Parathyroid adenoma (tissue), 2 donors: ENCODE measurements at regions not wholly inside any gene's neighbourhood (a gene's known extent, or its start where the extent isn't known, plus 50 kb on each side); places are given as distances from the start of the nearest gene placed in this dataset.

Experiments
- H2AFZ ChIP-seq: fragments of 300-600 bp; sonication (generic); one replicate; pipeline ENCODE4 v1.7.0; 2017; ENCODE audit warnings: antibody characterized with exemption, mild to moderate bottlenecking
- H3K27ac ChIP-seq: fragments of 300-600 bp; sonication (generic); one replicate; pipeline ENCODE4 v1.7.0; 2017
- H3K27me3 ChIP-seq: fragments of 300-600 bp; sonication (generic); one replicate; pipeline ENCODE4 v1.7.0; 2017; ENCODE audit warnings: low read length; ENCODE audit not compliant: control insufficient read depth, insufficient read depth
- H3K36me3 ChIP-seq: fragments of 300-600 bp; sonication (generic); one replicate; pipeline ENCODE4 v1.7.0; 2017; ENCODE audit warnings: low read length; ENCODE audit not compliant: control insufficient read depth, insufficient read depth
- H3K4me1 ChIP-seq: fragments of 300-600 bp; sonication (generic); one replicate; pipeline ENCODE4 v1.7.0; 2017; ENCODE audit warnings: control low read depth
- H3K4me2 ChIP-seq: fragments of 300-600 bp; sonication (generic); one replicate; pipeline ENCODE4 v1.7.0; 2017; ENCODE audit warnings: low read length
- H3K4me3 ChIP-seq: fragments of 300-600 bp; sonication (generic); one replicate; pipeline ENCODE4 v1.7.0; 2017; ENCODE audit warnings: low read depth, low read length
- H3K79me2 ChIP-seq: fragments of 300-600 bp; sonication (generic); one replicate; pipeline ENCODE4 v1.7.0; 2017; ENCODE audit warnings: control low read depth
- H3K9ac ChIP-seq: fragments of 300-600 bp; sonication (generic); one replicate; pipeline ENCODE4 v1.7.0; 2017; ENCODE audit warnings: mild to moderate bottlenecking
- H3K9me3 ChIP-seq: fragments of 300-600 bp; sonication (generic); one replicate; pipeline ENCODE4 v1.7.0; 2017; ENCODE audit warnings: low read length; ENCODE audit not compliant: control insufficient read depth
- TF ChIP-seq, protein P1 (sequence below): fragments of 300-600 bp; sonication (generic); IDR thresholded peaks from one replicate; pipeline ENCODE4 v1.7.0; 2017; ENCODE audit warnings: antibody characterized with exemption, mild to moderate bottlenecking
- donor health status: primary hyperparathyroidism.

- no peak overlapping the region for H3K4me3 ChIP-seq
- no peak overlapping the region for H3K4me2 ChIP-seq
- H3K9ac ChIP-seq: no peak overlapping the region
- no peak overlapping the region for H2AFZ ChIP-seq
- no peaks in the 10 kb centered on the region for H3K36me3 ChIP-seq
- H3K9me3 ChIP-seq: no peaks in the 10 kb centered on the region
- H3K27ac ChIP-seq: no peak overlapping the region
- H3K79me2 ChIP-seq: no peaks in the 10 kb centered on the region
- H3K27me3 ChIP-seq: no peaks in the 10 kb centered on the region
- no peaks in the 10 kb centered on the region for H3K4me1 ChIP-seq
- TF ChIP-seq, protein P1, sequence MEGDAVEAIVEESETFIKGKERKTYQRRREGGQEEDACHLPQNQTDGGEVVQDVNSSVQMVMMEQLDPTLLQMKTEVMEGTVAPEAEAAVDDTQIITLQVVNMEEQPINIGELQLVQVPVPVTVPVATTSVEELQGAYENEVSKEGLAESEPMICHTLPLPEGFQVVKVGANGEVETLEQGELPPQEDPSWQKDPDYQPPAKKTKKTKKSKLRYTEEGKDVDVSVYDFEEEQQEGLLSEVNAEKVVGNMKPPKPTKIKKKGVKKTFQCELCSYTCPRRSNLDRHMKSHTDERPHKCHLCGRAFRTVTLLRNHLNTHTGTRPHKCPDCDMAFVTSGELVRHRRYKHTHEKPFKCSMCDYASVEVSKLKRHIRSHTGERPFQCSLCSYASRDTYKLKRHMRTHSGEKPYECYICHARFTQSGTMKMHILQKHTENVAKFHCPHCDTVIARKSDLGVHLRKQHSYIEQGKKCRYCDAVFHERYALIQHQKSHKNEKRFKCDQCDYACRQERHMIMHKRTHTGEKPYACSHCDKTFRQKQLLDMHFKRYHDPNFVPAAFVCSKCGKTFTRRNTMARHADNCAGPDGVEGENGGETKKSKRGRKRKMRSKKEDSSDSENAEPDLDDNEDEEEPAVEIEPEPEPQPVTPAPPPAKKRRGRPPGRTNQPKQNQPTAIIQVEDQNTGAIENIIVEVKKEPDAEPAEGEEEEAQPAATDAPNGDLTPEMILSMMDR: no peak
Measured at GRCh38 chr6:16973051-16973450, 128.8 kb upstream of the STMND1 start.

DNA sequence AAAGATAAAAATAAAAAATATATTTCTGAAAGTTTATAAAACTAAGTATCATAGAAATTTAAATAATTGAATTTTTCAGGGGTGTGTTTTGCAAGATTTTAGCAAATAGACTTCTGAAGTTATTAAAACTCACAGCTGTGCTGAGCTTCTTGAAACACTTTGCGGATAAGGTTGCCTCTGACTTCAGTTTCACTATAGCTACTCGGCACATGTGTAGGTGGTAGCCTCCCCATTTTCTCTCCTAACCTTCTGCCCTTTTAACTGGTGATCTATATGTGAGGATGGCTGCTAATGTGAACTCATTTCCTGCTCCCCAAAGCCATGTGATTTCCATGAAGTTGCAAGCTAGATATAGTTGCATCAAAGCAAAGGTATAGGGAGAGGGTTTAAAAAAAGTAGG is 129.3 kb upstream of the STMND1 start:
- Histone ChIP-seq H3K4me1 (no peaks in the 10 kb centered on the region), H3K27me3 (no peaks in the 10 kb centered on the region), H3K79me2 (no peaks in the 10 kb centered on the region), H3K4me2 (no peak overlapping the region), H2AFZ (no peak overlapping the region), H3K4me3 (no peak overlapping the region), H3K9me3 (no peaks in the 10 kb centered on the region), H3K36me3 (no peaks in the 10 kb centered on the region), H3K9ac (no peak overlapping the region), H3K27ac (no peak overlapping the region)
- TF ChIP-seq, protein P1: no peak

DNA sequence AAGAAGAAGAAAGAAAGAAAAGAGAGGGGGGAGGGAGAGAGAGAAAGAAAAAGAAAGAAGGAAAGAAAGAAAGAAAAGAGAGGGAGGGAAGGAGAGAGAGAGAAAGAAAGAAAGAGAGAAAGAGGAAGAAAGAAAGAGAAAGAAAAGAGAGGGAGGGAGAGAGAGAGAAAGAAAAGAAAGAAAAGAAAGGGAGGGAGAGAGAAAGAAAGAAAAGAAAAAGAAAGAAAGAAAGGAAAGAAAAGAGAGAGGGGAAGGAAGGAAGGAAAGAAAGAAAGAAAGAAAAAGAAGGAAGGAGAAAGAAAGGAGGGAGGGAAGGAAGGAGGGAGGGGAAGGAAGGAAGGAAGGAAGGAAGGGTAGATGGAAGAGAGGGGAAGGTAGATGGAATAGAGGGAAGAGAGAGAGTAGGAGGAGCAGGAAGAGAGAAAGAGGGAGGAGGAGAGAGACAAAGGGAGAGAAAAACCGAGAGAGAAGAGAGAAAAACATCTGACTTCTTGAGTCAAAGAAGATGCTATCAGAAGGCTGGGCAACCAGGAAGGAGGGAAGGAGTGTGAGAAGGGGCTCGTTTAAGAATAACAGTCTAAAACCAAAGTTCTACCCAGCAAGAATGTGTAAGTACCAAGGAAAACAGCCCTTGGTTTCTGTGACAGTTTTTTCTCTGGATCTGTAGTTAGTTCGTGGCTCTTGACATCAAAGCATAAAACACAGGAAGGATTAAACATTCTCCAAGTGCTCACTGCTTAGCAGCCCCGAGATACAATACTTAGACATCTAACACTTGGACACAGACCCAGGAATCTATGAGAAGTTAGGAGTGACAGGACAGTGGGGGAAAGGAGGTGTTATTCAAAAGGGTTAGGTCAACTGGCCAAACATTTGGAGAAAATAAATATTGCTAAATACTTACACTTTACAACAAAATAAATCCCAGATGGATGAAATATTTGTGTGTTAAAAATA is 131.9 kb upstream of the STMND1 start:
- no peaks in the 10 kb centered on the region for H3K27me3 ChIP-seq

DNA sequence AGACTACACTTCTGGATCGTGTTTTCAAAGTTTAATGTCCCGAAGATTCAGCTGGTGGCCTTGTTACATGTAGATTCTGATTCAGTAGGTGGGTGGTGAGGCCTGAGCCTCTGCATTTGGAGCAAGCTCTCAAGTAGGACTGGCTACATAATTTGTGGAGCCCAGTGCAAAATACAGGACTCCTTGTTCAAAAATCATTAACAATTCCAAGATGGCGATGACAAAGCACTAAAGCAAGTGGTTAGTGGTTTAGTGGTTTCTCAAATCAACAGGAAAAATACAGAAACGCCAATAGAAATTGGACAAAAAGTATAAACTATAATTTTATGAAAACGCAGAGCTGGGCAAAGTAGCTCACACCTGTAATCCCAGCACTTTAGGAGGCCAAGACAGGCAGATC is 133.7 kb upstream of the STMND1 start:
- no peak overlapping the region for H3K27ac ChIP-seq
- H3K4me2 ChIP-seq: no peak overlapping the region
- H3K9ac ChIP-seq: no peak overlapping the region
- H3K4me3 ChIP-seq: no peak overlapping the region
- H3K27me3 ChIP-seq: no peaks in the 10 kb centered on the region
- no peak overlapping the region for H2AFZ ChIP-seq
- TF ChIP-seq, protein P1: no peak
- no peaks in the 10 kb centered on the region for H3K4me1 ChIP-seq
- H3K79me2 ChIP-seq: no peaks in the 10 kb centered on the region
- no peaks in the 10 kb centered on the region for H3K36me3 ChIP-seq
- H3K9me3 ChIP-seq: no peaks in the 10 kb centered on the region

More for the DNA sequence above, 131.9 kb upstream of the STMND1 start:
- Histone ChIP-seq H3K4me3 (no peak overlapping the region), H3K4me1 (no peaks in the 10 kb centered on the region), H3K9ac (no peak overlapping the region), H3K36me3 (no peaks in the 10 kb centered on the region), H3K79me2 (no peaks in the 10 kb centered on the region), H3K9me3 (no peaks in the 10 kb centered on the region), H3K27ac (no peak overlapping the region), H2AFZ (no peak overlapping the region), H3K4me2 (no peak overlapping the region)
- TF ChIP-seq, protein P1: no peak

- Histone ChIP-seq H2AFZ (no peak overlapping the region), H3K9me3 (no peaks in the 10 kb centered on the region), H3K9ac (no peak overlapping the region), H3K27me3 (no peaks in the 10 kb centered on the region), H3K79me2 (no peaks in the 10 kb centered on the region), H3K27ac (no peak overlapping the region), H3K4me1 (no peaks in the 10 kb centered on the region), H3K4me3 (no peak overlapping the region), H3K36me3 (no peaks in the 10 kb centered on the region), H3K4me2 (no peak overlapping the region)
- TF ChIP-seq, protein P1: no peak
Measured at GRCh38 chr6:16967470-16967817, 134.4 kb upstream of the STMND1 start.
